Fibroblast of lung (primary cell): ENCODE measurements at regions not wholly inside any gene's neighbourhood (a gene's known extent, or its start where the extent isn't known, plus 50 kb on each side); places are given as distances from the start of the nearest gene placed in this dataset.
"Not testable (repeated sequence)": the region's sequence is repeated elsewhere in the genome, so short reads cannot be mapped to it uniquely, and the experiment has no call there.

Source experiments
- DNase-seq, 2 donors: peaks; one replicate each; pipeline versions ENCODE4 v3.0.0 to v3.0.0-alpha.2; 2010; ENCODE audit warnings: low read depth in 2 of 2
- H2AFZ ChIP-seq: 2 replicates; pipeline ENCODE4 v1.5.1; 2012; ENCODE audit warnings: low read length, control low read depth, inconsistent platforms
- H3K27ac ChIP-seq: 2 replicates; pipeline ENCODE4 v1.5.1; 2011; ENCODE audit warnings: low read length, control low read depth; ENCODE audit not compliant: insufficient read depth
- H3K27me3 ChIP-seq: 2 replicates; pipeline ENCODE4 v1.5.1; 2011; ENCODE audit warnings: mild to moderate bottlenecking, low read length; ENCODE audit not compliant: control insufficient read depth, insufficient read depth
- H3K36me3 ChIP-seq: 2 replicates; pipeline ENCODE4 v1.5.1; 2011; ENCODE audit warnings: low read length; ENCODE audit not compliant: control insufficient read depth, insufficient read depth
- H3K4me1 ChIP-seq: 2 replicates; pipeline ENCODE4 v1.5.1; 2011; ENCODE audit warnings: low read length; ENCODE audit not compliant: control insufficient read depth, insufficient read depth; ENCODE audit errors: extremely low read depth
- H3K4me2 ChIP-seq: 2 replicates; pipeline ENCODE4 v1.5.1; 2011; ENCODE audit warnings: low read length, control low read depth; ENCODE audit not compliant: insufficient read depth; ENCODE audit errors: extremely low read depth
- H3K4me3 ChIP-seq, 4 experiments: fragments of 200-600 bp in 1 of 4; sonication (generic) in 1 of 4; replicated peaks in 1 of 4; 2 replicates each; pipeline ENCODE4 v1.5.1; 2011 to 2016; ENCODE audit warnings: low read length in 4 of 4, low read depth in 3 of 4, mild to moderate bottlenecking in 3 of 4, control low read depth in 2 of 4, inconsistent platforms in 1 of 4, mixed read lengths in 1 of 4; ENCODE audit not compliant: insufficient read depth in 1 of 4; ENCODE audit errors: control extremely low read depth in 1 of 4
- H3K79me2 ChIP-seq: 2 replicates; pipeline ENCODE4 v1.5.1; 2012; ENCODE audit warnings: mild to moderate bottlenecking, low read length, inconsistent platforms; ENCODE audit not compliant: control insufficient read depth, insufficient read depth
- H3K9ac ChIP-seq: 2 replicates; pipeline ENCODE4 v1.5.1; 2011; ENCODE audit warnings: mild to moderate bottlenecking, low read length, control low read depth; ENCODE audit not compliant: insufficient read depth
- H3K9me3 ChIP-seq: 2 replicates; pipeline ENCODE4 v1.5.1; 2012; ENCODE audit warnings: low read depth, low read length; ENCODE audit not compliant: control insufficient read depth, insufficient read depth
- H4K20me1 ChIP-seq: 2 replicates; pipeline ENCODE4 v1.5.1; 2011; ENCODE audit warnings: low read length; ENCODE audit not compliant: control insufficient read depth, insufficient read depth; ENCODE audit errors: extremely low read depth
- CTCF ChIP-seq, 2 donors: IDR thresholded peaks in 1 of 2; conservative IDR thresholded peaks in 1 of 2; 1 replicate in 1 of 2; 2 replicates in 1 of 2; pipeline ENCODE4 v1.5.1; 2011 to 2012; ENCODE audit warnings: low read length in 2 of 2, control low read depth in 1 of 2, inconsistent platforms in 1 of 2, low read depth in 1 of 2, mild to moderate bottlenecking in 1 of 2
- EZH2 ChIP-seq: IDR thresholded peaks from 2 replicates; pipeline ENCODE4 v1.5.1; 2012; ENCODE audit warnings: low read length, control low read depth, mild to moderate bottlenecking; ENCODE audit errors: missing control alignments

- Histone ChIP-seq H3K36me3 (no peaks in the 10 kb centered on the region), H4K20me1 (no peaks in the 10 kb centered on the region)
Measured at GRCh38 chr3:18527691-18528090, 102.6 kb upstream of the SATB1 start.

DNA sequence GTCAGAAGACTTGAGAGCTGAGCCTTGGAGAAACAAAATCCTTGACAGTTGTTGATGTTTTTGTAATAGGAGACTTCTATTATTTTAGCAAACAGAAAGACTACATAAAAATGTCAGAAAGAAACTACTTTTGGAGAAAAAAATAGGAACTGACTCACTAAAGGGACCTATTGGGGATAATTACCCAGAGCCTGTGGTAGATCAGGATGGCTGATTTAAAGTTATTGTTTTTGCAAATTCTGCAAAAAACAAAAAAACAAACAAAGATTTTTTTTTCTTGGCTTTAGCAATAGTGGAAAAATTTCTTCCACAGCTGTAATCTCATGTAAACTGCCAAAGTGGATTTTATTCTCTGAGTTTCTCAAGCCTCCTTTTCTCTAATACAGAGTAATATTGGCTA, 101.5 kb upstream of the SATB1 start:
- Histone ChIP-seq H3K27me3 (no peaks in the 10 kb centered on the region), H3K9me3 (no peaks in the 10 kb centered on the region), H2AFZ (no peak overlapping the region), H3K36me3 (no peaks in the 10 kb centered on the region), H3K4me3 (no peak overlapping the region), H4K20me1 (no peaks in the 10 kb centered on the region), H3K9ac (no peak overlapping the region), H3K79me2 (no peaks in the 10 kb centered on the region), H3K4me2 (no peak overlapping the region), H3K4me1 (no peaks in the 10 kb centered on the region), H3K27ac (no peak overlapping the region)
- TF ChIP-seq EZH2 (no peak), CTCF (conservative IDR thresholded peaks at IDR 0.05 in 1 of 2, IDR thresholded peaks at IDR 0.05 in 1 of 2; ENCODE audit: low read depth in 1 of 2, low read length in 2 of 2) (no peak)
- DNase-seq: no peak

More at GRCh38 chr3:18527691-18528090, 102.6 kb upstream of the SATB1 start:
- Histone ChIP-seq H3K27ac (no peak overlapping the region), H3K79me2 (no peaks in the 10 kb centered on the region), H2AFZ (no peak overlapping the region), H3K9ac (no peak overlapping the region), H3K4me2 (no peak overlapping the region), H3K27me3 (no peaks in the 10 kb centered on the region), H3K9me3 (no peaks in the 10 kb centered on the region), H3K4me3 (no peak overlapping the region), H3K4me1 (no peaks in the 10 kb centered on the region)
- DNase-seq: no peak
- TF ChIP-seq EZH2 (no peak), CTCF (conservative IDR thresholded peaks at IDR 0.05 in 1 of 2, IDR thresholded peaks at IDR 0.05 in 1 of 2; ENCODE audit: low read depth in 1 of 2, low read length in 2 of 2) (no peak)

- not testable (repeated sequence) for H3K27me3 ChIP-seq, H3K9me3 ChIP-seq, H2AFZ ChIP-seq, H3K9ac ChIP-seq, H3K79me2 ChIP-seq, H3K36me3 ChIP-seq, H3K4me1 ChIP-seq, H3K4me3 ChIP-seq, DNase-seq, H3K27ac ChIP-seq, H3K4me2 ChIP-seq, H4K20me1 ChIP-seq
Measured at GRCh38 chr3:18516170-18516569, 91.0 kb upstream of the SATB1 start.

DNA sequence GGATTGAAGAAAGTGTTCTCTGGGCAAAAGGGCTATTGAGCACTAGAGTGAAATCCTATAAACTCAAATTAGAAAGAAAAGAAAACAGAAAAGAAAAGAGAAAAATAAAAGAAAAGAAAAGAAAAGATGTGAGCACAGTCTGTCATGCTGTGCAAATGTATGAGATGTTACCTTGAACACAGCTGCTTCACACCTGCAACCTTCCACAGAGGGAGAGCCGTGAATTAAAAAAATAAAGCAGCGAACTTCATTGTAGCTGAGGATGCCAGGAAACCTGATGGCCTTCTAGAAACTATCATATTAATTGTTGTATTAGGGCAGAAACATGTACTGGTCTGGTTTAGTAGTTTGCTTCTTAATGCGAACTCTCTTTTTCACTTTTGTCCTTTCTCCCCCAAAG, 88.0 kb upstream of the SATB1 start:
- H3K4me3 ChIP-seq: no peak overlapping the region
- H3K36me3 ChIP-seq: no peaks in the 10 kb centered on the region
- no peaks in the 10 kb centered on the region for H4K20me1 ChIP-seq
- H3K27ac ChIP-seq: no peak overlapping the region
- H3K4me1 ChIP-seq: no peaks in the 10 kb centered on the region
- H3K27me3 ChIP-seq: no peaks in the 10 kb centered on the region
- no peak overlapping the region for H3K9ac ChIP-seq
- H3K4me2 ChIP-seq: no peak overlapping the region
- no peak overlapping the region for H2AFZ ChIP-seq
- no peaks in the 10 kb centered on the region for H3K9me3 ChIP-seq
- H3K79me2 ChIP-seq: no peaks in the 10 kb centered on the region
- DNase-seq: no peak
- TF ChIP-seq EZH2: no peak
- no peak for TF ChIP-seq CTCF (conservative IDR thresholded peaks at IDR 0.05 in 1 of 2, IDR thresholded peaks at IDR 0.05 in 1 of 2; ENCODE audit: low read depth in 1 of 2, low read length in 2 of 2)
